GM19438 (cell line): ENCODE measurements at regions not wholly inside any gene's neighbourhood (a gene's known extent, or its start where the extent isn't known, plus 50 kb on each side); places are given as distances from the start of the nearest gene placed in this dataset.
"Not testable (repeated sequence)": the region's sequence is repeated elsewhere in the genome, so short reads cannot be mapped to it uniquely, and the experiment has no call there.

ENCODE experiments used
- ATAC-seq: cut with Tn5 transposase; IDR thresholded peaks from one replicate; pipeline ENCODE4 v1.9.1; 2021; ENCODE audit warnings: low read depth; ENCODE audit not compliant: unreplicated experiment

DNA sequence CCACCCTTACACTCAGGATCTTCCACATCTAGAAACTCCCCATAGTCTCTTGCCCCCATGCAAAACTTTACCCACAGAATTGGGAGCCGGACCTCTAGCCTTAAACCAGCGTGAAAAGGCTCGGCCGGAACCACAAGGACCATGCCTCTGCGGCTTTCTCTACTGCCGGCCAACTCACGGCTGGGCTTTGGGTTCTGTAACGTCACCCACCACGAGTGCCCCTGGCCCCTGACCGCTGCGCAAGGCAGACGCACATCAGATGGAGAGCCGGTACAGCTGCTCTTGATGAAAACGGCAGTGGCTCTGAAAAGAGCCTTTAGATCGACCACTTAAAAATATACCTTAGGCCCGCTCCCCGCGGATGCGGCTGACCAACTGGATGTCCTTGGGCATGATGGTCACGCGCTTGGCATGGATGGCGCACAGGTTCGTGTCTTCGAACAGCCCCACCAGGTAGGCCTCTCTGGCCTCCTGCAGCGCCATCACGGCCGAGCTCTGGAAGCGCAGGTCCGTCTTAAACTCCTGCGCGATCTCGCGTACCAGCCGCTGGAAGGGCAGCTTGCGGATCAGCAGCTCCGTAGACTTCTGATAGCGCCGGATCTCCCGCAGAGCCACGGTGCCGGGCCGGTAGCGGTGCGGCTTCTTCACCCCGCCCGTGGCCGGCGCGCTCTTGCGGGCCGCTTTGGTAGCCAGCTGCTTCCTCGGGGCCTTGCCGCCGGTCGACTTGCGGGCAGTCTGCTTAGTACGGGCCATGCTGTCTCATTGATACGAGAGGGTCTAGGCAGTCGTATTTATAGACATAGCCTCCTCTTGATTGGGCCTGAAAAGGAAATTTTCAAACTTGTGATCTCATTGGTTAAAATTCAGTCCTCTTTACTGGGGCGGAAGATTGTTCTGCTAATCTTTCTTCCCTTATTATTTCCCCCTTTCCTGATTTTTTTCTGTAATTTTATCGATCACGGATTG, 66.3 kb downstream of the FAM72C start:
- ATAC-seq, result not testable (repeated sequence)

GRCh38 chr1:143904622-143904979, 67.2 kb downstream of the FAM72C start:
- ATAC-seq, result not testable (repeated sequence)

DNA sequence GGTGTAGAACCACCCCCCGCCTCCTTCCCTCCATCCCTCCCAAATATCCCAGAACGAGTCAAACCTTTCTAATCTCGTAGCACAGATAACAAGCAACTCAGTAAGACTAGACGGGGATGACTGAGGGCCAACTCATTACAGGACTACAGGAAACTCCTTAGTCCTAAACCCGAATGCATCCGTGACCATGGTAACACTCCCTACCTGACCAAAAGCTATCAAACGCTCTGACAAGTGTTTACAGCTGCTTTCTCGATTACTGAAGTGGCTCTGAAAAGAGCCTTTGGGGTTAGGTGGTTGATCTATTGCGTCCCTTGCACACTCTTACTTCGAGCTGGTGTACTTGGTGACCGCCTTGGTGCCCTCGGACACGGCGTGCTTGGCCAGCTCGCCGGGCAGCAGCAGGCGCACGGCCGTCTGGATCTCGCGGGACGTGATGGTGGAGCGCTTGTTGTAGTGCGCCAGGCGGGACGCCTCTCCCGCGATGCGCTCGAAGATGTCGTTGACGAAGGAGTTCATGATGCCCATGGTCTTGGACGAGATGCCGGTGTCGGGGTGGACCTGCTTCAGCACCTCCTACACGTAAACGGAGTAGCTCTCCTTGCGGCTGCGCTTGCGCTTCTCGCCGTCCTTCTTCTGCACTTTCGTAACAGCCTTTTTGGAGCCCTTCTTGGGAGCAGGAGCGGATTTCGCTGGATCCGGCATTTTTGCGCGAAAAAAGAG, 67.7 kb downstream of the FAM72C start:
- not testable (repeated sequence) for ATAC-seq

DNA sequence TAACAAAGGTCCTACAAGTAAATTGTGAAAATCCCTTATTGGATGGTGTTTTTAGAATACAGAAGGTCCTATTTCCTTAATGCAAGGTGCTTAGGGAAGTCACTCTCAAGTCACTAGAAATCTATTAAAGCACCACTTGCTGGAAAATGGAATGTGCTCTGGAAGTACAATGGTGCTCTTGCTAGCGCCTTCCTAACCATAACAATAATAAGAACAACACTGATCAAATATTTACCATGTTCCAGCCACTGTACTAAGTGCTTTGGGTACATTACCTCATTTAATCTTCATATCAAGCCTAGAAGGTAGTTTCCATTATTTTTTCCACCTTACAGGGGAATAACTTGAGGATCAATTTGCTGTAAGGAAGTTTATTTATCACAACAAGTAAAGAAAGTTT, 75.4 kb downstream of the FAM72C start:
- not testable (repeated sequence) for ATAC-seq

DNA sequence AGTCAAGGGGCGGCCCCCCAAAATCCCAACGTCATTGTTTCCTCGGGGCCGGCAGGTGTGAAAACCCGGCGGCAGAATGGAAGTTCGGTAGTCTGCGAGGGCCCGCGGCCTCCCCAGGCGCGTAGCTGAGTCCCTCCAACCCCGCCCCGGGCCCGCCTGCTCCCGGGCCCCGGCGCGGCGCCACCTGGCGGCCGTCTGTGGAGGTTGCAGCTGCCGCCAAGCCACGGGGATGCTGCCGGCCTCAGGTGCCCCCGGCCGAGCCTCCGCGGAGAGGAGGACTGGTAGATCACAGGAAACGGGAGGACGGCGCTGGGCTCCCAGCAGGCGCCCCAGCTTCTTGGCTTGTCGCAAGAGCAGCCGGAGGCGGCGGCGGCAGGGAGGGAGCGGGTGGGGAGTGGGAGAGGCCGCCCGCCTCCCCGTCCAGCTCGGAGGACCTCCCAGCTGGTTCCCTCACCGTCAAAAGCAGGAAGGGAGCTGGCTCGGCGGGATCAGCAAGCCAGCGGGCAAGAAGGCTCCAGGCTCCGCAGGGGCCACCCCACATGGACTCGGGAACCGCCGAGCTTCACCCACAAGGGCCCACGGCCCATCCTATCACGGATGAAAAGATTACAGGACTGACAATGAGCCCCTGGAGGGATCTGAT, 86.7 kb downstream of the FAM72C start:
- peak; percentile 87 for ATAC-seq

GRCh38 chr1:143884532-143884931, 87.3 kb downstream of the FAM72C start:
- ATAC-seq, result peak; percentile 86

DNA sequence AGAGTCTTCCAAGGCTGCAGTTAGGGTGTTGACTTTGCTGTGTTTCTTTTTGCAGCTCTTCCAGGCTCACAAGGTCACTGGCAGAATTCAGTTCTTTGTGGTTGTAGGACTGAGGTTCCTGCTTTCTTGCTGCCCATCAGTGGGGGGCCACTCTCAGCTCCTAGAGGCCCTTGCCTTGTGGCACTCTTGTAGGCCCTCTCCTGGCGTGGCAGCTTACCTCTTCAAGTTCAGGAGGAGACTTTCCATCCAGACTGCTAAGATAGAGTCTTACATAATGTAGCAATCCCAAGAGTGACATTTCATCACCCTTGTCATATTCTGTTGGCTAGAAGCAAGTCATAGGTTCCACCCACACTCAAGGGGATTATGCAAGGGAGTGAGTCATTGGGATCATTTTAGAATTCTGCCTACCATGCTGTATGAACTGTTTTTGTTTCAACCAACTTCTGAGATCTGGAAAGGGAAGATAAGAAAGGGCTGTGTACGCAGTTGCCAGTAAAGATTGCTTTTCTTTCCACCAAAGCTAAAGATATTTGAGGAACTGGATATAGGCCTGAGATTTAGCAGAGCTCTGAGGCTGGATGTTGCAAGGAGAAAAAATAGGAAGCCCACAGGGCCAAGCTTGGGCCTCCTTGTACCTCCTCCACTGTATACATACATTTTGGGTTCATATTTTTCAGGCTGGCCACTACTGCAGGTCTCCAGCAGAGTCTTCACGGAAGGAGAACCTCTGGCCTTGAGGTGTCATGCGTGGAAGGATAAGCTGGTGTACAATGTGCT, 91.8 kb downstream of the FAM72C start:
- ATAC-seq, result not testable (repeated sequence)

GRCh38 chr1:143875947-143876346, 95.8 kb downstream of the FAM72C start:
- ATAC-seq, result not testable (repeated sequence)

DNA sequence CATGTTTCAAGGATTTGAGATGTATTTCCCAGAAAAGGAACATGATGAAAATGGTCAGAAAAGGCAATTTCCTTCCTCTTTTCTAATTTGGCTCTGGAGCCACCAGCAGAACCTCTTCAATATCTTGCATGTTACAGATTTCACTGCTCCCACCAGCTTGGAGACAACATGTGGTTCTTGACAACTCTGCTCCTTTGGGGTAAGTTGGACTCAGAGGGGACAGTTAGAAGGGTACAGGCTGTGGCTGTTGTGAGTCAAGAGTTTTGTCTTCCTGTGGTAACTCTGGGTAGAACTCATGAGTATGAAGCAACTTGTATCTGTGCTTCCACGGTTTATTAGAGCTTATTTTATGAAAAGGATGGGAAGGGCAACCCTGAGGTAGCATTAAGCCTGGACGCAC, 97.2 kb downstream of the FAM72C start:
- not testable (repeated sequence) for ATAC-seq

GRCh38 chr1:143873650-143874049, 98.1 kb downstream of the FAM72C start:
- ATAC-seq, result not testable (repeated sequence)

DNA sequence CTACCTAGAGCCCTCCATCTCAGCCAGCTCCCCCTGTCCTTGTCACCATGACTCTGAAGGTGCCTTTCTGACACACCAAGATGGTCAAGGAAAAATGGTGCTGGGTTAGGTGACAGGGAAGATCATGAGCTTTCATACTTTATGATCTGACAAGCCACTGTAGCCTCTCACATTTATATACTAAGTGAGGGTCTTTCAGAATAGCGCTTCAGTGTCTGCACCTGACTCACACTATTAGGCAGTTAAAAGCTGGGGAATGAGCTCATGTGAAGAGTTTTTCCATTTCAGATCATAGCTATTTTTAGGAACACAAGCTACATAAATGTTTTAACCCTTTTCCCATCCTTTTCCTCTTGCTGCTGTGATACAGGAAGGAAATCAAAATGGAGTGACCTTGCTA, 101.4 kb downstream of the FAM72C start:
- ATAC-seq, result not testable (repeated sequence)

GRCh38 chr1:143867590-143868220, 104.1 kb downstream of the FAM72C start:
- ATAC-seq, result not testable (repeated sequence)

GRCh38 chr1:143863901-143864520, 107.8 kb downstream of the FAM72C start:
- not testable (repeated sequence) for ATAC-seq

DNA sequence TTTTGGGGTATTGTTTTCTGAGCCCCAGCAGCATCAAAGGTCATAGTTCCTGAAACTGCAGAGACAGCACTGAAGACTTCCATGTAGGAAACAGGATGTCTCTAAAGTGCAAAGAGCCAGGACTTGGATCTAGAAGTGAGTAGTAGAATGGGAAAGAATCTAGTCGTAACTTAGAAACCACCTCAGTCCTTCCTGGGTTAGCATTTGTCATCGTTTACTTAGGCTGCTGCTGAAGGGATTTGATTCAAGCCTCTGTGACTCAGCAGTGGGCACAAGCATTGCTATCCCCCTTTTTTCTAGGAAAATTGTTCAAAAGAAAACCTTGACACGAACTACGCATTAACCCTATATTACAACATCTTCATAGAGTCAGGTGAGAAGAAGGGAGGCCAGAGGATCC, 109.1 kb downstream of the FAM72C start:
- ATAC-seq, result not testable (repeated sequence)

DNA sequence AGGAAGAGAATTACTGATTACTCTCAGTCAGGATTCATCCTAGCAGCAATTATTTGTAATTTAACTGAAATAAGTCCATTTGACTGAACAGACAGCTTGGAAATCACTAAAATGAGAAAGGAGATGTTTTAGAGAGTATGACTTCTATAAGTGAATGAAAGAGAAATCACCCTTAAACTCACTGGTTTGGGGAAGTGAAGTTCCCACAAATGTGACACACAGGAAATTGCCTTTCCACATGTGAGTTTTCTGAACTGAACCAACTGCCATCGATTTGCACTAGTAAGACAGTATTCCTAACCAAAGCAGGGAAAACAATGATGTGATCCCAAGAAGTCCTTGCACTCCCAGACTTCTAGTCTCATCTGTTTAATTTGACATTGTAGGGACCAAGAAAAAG, 110.5 kb downstream of the FAM72C start:
- ATAC-seq, result not testable (repeated sequence)

DNA sequence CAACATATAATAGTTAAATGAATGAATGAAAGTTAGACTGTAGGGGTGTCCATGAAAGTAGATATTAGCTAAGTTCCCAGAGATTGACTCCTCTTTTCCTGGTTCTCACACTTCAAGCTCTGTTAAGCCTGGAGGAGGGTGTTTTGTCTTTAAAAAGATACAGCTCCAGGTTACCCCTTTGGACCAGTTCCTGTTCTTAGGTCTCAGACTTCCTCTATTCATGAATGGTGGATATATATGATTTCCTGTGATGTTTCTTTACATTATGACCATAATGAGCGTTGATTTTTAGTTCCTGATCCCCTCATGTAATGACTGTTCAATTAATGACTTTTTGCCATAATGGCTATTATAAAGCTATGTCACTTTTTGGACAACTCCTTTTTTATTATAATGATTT, 115.9 kb downstream of the FAM72C start:
- ATAC-seq, result not testable (repeated sequence)

- ATAC-seq, result not testable (repeated sequence)
Measured at GRCh38 chr1:143854069-143854468, 117.7 kb downstream of the FAM72C start.

- ATAC-seq, result not testable (repeated sequence)
Measured at GRCh38 chr1:143850637-143851036, 121.1 kb downstream of the FAM72C start.

GRCh38 chr1:143848859-143849258, 122.9 kb downstream of the FAM72C start:
- ATAC-seq, result not testable (repeated sequence)
